ENCODE measurements at regions not wholly inside any gene's neighbourhood (a gene's known extent, or its start where the extent isn't known, plus 50 kb on each side); places are given as distances from the start of the nearest gene placed in this dataset.
A peak's percentile ranks its signal among the peaks of the same experiment; 100 is the strongest.

GRCh38 chr5:28344836-28345433 lies 1306.5 kb upstream of the CDH9 start:
- TF ChIP-seq, protein P1, sequence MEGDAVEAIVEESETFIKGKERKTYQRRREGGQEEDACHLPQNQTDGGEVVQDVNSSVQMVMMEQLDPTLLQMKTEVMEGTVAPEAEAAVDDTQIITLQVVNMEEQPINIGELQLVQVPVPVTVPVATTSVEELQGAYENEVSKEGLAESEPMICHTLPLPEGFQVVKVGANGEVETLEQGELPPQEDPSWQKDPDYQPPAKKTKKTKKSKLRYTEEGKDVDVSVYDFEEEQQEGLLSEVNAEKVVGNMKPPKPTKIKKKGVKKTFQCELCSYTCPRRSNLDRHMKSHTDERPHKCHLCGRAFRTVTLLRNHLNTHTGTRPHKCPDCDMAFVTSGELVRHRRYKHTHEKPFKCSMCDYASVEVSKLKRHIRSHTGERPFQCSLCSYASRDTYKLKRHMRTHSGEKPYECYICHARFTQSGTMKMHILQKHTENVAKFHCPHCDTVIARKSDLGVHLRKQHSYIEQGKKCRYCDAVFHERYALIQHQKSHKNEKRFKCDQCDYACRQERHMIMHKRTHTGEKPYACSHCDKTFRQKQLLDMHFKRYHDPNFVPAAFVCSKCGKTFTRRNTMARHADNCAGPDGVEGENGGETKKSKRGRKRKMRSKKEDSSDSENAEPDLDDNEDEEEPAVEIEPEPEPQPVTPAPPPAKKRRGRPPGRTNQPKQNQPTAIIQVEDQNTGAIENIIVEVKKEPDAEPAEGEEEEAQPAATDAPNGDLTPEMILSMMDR (IDR thresholded peaks at IDR 0.05; ENCODE audit: borderline replicate concordance, control extremely low read depth, extremely low read depth, insufficient read depth, missing control alignments) = peak; percentile 33
- in situ Hi-C loops (cut with MboI; ENCODE audit: low sequenced_read_pairs, unreplicated experiment) = no loop called here
- DNase-seq (ENCODE audit: low spot score) = peak; percentile 12

DNA sequence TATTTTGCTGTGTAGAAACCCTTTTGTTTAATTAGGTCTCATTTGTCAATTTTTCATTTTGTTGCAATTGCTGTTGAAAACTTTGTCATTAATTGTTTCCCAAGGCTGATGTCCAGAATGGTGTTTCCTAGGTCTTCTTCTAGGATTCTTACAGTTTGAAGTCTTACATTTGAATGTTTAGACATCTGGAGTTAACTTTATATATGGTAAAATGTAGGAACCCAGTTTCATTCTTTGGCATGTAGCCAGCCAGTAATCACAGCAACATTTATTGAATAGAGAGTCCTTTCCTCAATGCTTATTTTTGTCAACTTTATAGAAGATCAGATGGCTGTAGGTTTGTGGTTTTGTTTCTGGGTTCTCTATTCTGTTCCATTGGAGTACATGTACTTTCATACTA lies 1290.8 kb upstream of the CDH9 start:
- TF ChIP-seq, protein P1 (IDR thresholded peaks at IDR 0.05; ENCODE audit: borderline replicate concordance, control extremely low read depth, extremely low read depth, insufficient read depth, missing control alignments) = no peak
- no peak for DNase-seq (ENCODE audit: low spot score)
- in situ Hi-C loops (cut with MboI; ENCODE audit: low sequenced_read_pairs, unreplicated experiment) = no loop called here

DNA sequence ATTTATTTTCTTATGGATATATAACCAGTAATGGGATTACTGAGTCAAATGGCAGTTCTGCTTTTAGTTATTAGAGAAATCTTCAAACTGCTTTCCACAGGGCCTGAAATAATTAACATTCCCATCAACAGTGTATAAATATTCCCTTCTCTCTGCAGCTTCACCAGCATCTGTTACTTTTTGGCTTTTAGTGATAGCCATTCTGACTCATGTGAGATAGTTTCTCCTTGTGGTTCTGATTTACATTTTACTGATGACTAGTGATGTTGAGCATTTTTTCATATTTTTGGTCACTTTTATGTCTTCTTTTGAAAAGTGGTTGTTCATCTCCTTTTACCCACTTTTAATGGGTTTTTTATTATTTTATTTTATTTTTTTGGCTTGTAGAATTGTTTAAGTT lies 1290.3 kb upstream of the CDH9 start:
- in situ Hi-C loops (cut with MboI; ENCODE audit: low sequenced_read_pairs, unreplicated experiment) = no loop called here
- TF ChIP-seq, protein P1 (IDR thresholded peaks at IDR 0.05; ENCODE audit: borderline replicate concordance, control extremely low read depth, extremely low read depth, insufficient read depth, missing control alignments) = no peak
- no peak for DNase-seq (ENCODE audit: low spot score)

- TF ChIP-seq, protein P1 (IDR thresholded peaks at IDR 0.05; ENCODE audit: borderline replicate concordance, control extremely low read depth, extremely low read depth, insufficient read depth, missing control alignments) = no peak
- in situ Hi-C loops (cut with MboI; ENCODE audit: low sequenced_read_pairs, unreplicated experiment) = no loop called here
- no peak for DNase-seq (ENCODE audit: low spot score)
Observed at GRCh38 chr5:28324174-28324573, 1285.8 kb upstream of the CDH9 start.

DNA sequence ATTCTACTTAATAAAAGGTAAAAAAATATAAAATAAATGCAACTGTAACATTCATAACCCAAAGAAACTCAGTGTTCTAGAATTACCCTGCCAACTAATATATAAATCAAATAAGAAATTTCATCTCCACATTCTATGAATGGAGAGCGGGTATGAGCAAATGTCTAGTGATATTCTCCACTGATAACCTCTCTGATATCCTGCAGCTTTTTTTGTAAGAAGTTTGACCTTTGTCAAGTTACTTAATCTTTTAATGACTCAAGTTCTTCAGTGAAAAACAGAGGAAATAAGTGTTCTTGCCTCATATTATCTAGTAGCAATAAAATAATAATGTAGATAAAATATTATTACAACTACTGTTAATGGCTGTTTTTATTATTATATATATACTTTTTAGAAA lies 1275.6 kb upstream of the CDH9 start:
- no peak for DNase-seq (ENCODE audit: low spot score)
- in situ Hi-C loops (cut with MboI; ENCODE audit: low sequenced_read_pairs, unreplicated experiment) = no loop called here
- TF ChIP-seq, protein P1 (IDR thresholded peaks at IDR 0.05; ENCODE audit: borderline replicate concordance, control extremely low read depth, extremely low read depth, insufficient read depth, missing control alignments) = no peak

GRCh38 chr5:28313321-28313951 lies 1275.0 kb upstream of the CDH9 start:
- TF ChIP-seq, protein P1 (IDR thresholded peaks at IDR 0.05; ENCODE audit: borderline replicate concordance, control extremely low read depth, extremely low read depth, insufficient read depth, missing control alignments) = no peak
- in situ Hi-C loops (cut with MboI; ENCODE audit: low sequenced_read_pairs, unreplicated experiment) = no loop called here
- DNase-seq (ENCODE audit: low spot score) = no peak

Measured in GM13976 (cell line).